PC-9 (cell line): ENCODE measurements at regions not wholly inside any gene's neighbourhood (a gene's known extent, or its start where the extent isn't known, plus 50 kb on each side); places are given as distances from the start of the nearest gene placed in this dataset.

Experiments used
- CTCF ChIP-seq: fragments of 200-600 bp; sonication (generic); conservative IDR thresholded peaks from 2 replicates; pipeline ENCODE4 v1.6.1; 2017; ENCODE audit warnings: mixed run types, antibody characterized with exemption, mild to moderate bottlenecking, moderate library complexity
- EZH2 ChIP-seq: fragments of 200-600 bp; sonication (generic); IDR thresholded peaks from 2 replicates; pipeline ENCODE4 v1.8.0; 2017; ENCODE audit warnings: antibody characterized with exemption, low read depth

GRCh38 chr12:42759622-42760273 is 170.2 kb upstream of the PRICKLE1 start:
- no peak for TF ChIP-seq CTCF
- TF ChIP-seq EZH2 = no peak
